Neural cell (in vitro differentiated cells): ENCODE measurements at regions not wholly inside any gene's neighbourhood (a gene's known extent, or its start where the extent isn't known, plus 50 kb on each side); places are given as distances from the start of the nearest gene placed in this dataset.
"Not testable (repeated sequence)": the region's sequence is repeated elsewhere in the genome, so short reads cannot be mapped to it uniquely, and the experiment has no call there.

ENCODE experiments used
- H2AFZ ChIP-seq: fragments of 200-600, 300-800 bp; sonication (generic), shearing (Covaris generic); 2 replicates; pipeline ENCODE4 v1.6.0; 2014; ENCODE audit warnings: low read depth, mild to moderate bottlenecking, antibody characterized with exemption, low read length, moderate library complexity
- H3F3A ChIP-seq: fragments of 200-600 bp; shearing (Covaris generic); 2 replicates; pipeline ENCODE4 v1.6.1; 2016; ENCODE audit warnings: mild to moderate bottlenecking, moderate library complexity, mixed read lengths, antibody characterized with exemption, low read length; ENCODE audit not compliant: insufficient read depth, poor library complexity, severe bottlenecking
- H3K27ac ChIP-seq: fragments of 200-600, 300-800 bp; sonication (generic), shearing (Covaris generic); 2 replicates; pipeline ENCODE4 v1.5.1; 2014; ENCODE audit warnings: mild to moderate bottlenecking, low read length, moderate library complexity
- H3K27me3 ChIP-seq: fragments of 300-800, 200-600 bp; sonication (generic), shearing (Covaris generic); 2 replicates; pipeline ENCODE4 v1.6.0; 2014; ENCODE audit warnings: mild to moderate bottlenecking, low read depth, low read length, moderate library complexity; ENCODE audit not compliant: insufficient read depth
- H3K36me3 ChIP-seq: fragments of 300-800, 200-600 bp; sonication (generic), shearing (Covaris generic); 2 replicates; pipeline ENCODE4 v1.5.1; 2014; ENCODE audit warnings: mild to moderate bottlenecking, antibody characterized with exemption, low read length, moderate library complexity; ENCODE audit not compliant: insufficient read depth
- H3K4me2 ChIP-seq: fragments of 300-800, 200-600 bp; sonication (generic), shearing (Covaris generic); 2 replicates; pipeline ENCODE4 v1.6.0; 2014; ENCODE audit warnings: mild to moderate bottlenecking, low read length
- H3K4me3 ChIP-seq: fragments of 300-800, 200-600 bp; sonication (generic), shearing (Covaris generic); 2 replicates; pipeline ENCODE4 v1.5.1; 2014; ENCODE audit warnings: mild to moderate bottlenecking, low read length, moderate library complexity
- H3K79me2 ChIP-seq: fragments of 200-600 bp; shearing (Covaris generic); replicated peaks from 2 replicates; pipeline ENCODE4 v1.6.0; 2014; ENCODE audit warnings: mild to moderate bottlenecking, low read length, moderate library complexity; ENCODE audit not compliant: insufficient read depth
- H3K9ac ChIP-seq: fragments of 300-800, 200-600 bp; sonication (generic), shearing (Covaris generic); 2 replicates; pipeline ENCODE4 v1.6.1; 2016; ENCODE audit warnings: mild to moderate bottlenecking, low read length, mixed read lengths
- H3K9me2 ChIP-seq: fragments of 200-600 bp; shearing (Covaris generic); 2 replicates; pipeline ENCODE4 v1.6.1; 2016; ENCODE audit warnings: mild to moderate bottlenecking, low read length, mixed read lengths; ENCODE audit not compliant: insufficient read depth
- H3K9me3 ChIP-seq: fragments of 200-600, 300-800 bp; sonication (generic), shearing (Covaris generic); 2 replicates; pipeline ENCODE4 v1.6.1; 2016; ENCODE audit warnings: mild to moderate bottlenecking, mixed run types, low read length, moderate library complexity, mixed read lengths
- H4K20me1 ChIP-seq: fragments of 200-600 bp; shearing (Covaris generic); 2 replicates; pipeline ENCODE4 v1.6.1; 2016; ENCODE audit warnings: mild to moderate bottlenecking, mixed run types; ENCODE audit not compliant: insufficient read depth
- TF ChIP-seq, protein P1 (sequence below): fragments of 450-650 bp; IDR thresholded peaks from 2 replicates; pipeline ENCODE4 v1.5.1; 2014; ENCODE audit warnings: antibody characterized with exemption, mild to moderate bottlenecking, moderate library complexity; ENCODE audit not compliant: poor library complexity, severe bottlenecking

GRCh38 chr6:60524770-60525169 is 1761.3 kb downstream of the KHDRBS2 start:
- H3F3A ChIP-seq, H3K9me3 ChIP-seq, H3K27ac ChIP-seq, H3K4me2 ChIP-seq, H3K79me2 ChIP-seq, H3K4me3 ChIP-seq, H3K27me3 ChIP-seq, H2AFZ ChIP-seq, H3K9ac ChIP-seq, H3K36me3 ChIP-seq, H3K9me2 ChIP-seq, H4K20me1 ChIP-seq: not testable (repeated sequence)

DNA sequence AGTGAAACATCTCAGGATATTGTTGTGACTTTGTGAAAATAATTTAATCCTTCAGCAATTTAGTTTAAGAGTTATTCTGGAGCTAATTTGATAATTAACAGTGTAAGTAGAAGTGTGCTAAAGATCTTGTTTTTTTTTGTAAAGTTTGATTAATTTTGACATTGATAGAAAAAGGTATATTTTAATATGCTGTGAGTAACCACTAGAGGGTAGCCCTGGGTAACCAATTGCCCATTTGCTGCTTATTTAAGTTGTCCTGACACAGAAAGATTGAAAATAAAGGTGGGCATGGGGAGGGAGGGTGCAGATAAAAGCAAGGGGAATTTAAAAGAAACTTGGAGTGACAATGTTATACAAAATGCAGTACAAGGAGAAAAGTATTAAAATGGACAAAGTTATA is 1808.3 kb downstream of the KHDRBS2 start:
- not testable (repeated sequence) for H3K9me2 ChIP-seq, H3K79me2 ChIP-seq, H3K4me2 ChIP-seq, H4K20me1 ChIP-seq, H3K9ac ChIP-seq, H3K4me3 ChIP-seq, H2AFZ ChIP-seq, H3K36me3 ChIP-seq, H3K9me3 ChIP-seq, H3K27me3 ChIP-seq, H3K27ac ChIP-seq, H3F3A ChIP-seq
- TF ChIP-seq, protein P1, sequence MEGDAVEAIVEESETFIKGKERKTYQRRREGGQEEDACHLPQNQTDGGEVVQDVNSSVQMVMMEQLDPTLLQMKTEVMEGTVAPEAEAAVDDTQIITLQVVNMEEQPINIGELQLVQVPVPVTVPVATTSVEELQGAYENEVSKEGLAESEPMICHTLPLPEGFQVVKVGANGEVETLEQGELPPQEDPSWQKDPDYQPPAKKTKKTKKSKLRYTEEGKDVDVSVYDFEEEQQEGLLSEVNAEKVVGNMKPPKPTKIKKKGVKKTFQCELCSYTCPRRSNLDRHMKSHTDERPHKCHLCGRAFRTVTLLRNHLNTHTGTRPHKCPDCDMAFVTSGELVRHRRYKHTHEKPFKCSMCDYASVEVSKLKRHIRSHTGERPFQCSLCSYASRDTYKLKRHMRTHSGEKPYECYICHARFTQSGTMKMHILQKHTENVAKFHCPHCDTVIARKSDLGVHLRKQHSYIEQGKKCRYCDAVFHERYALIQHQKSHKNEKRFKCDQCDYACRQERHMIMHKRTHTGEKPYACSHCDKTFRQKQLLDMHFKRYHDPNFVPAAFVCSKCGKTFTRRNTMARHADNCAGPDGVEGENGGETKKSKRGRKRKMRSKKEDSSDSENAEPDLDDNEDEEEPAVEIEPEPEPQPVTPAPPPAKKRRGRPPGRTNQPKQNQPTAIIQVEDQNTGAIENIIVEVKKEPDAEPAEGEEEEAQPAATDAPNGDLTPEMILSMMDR = peak; percentile 47

DNA sequence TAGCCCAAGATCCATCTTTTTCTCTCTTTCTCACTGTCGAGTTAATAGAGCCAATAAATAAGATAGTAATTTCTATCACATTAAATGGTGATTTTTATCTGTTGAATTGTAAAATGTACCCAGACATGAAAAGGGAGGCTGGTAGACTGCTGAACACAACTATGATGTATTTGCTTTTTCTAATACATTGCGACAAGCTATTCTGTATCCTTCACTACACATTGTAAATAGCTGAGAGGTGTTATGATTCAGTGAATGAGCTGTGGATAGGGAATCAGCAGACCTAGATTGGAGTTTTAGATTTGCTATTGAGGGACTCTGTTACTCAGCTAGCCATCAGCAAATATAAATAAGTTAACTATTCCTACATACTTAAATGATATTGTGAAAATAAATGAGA is 1812.2 kb downstream of the KHDRBS2 start:
- not testable (repeated sequence) for H3F3A ChIP-seq, H3K4me3 ChIP-seq, H3K9ac ChIP-seq, H4K20me1 ChIP-seq, H3K79me2 ChIP-seq, H3K27me3 ChIP-seq, H3K9me3 ChIP-seq, H3K4me2 ChIP-seq, H3K9me2 ChIP-seq, H3K36me3 ChIP-seq, H3K27ac ChIP-seq, H2AFZ ChIP-seq

GRCh38 chr6:60471426-60471825 is 1814.6 kb downstream of the KHDRBS2 start:
- not testable (repeated sequence) for H3K9ac ChIP-seq, H3K9me2 ChIP-seq, H3K79me2 ChIP-seq, H3K27me3 ChIP-seq, H2AFZ ChIP-seq, H3K36me3 ChIP-seq, H3K4me3 ChIP-seq, H3K9me3 ChIP-seq, H3F3A ChIP-seq, H3K27ac ChIP-seq, H4K20me1 ChIP-seq, H3K4me2 ChIP-seq

GRCh38 chr6:60450428-60450827 is 1835.6 kb downstream of the KHDRBS2 start:
- H3K9ac ChIP-seq, H4K20me1 ChIP-seq, H3K4me2 ChIP-seq, H3K27me3 ChIP-seq, H3K27ac ChIP-seq, H2AFZ ChIP-seq, H3K79me2 ChIP-seq, H3K36me3 ChIP-seq, H3K9me3 ChIP-seq, H3K4me3 ChIP-seq, H3K9me2 ChIP-seq, H3F3A ChIP-seq: not testable (repeated sequence)

GRCh38 chr6:60444532-60444931 is 1841.5 kb downstream of the KHDRBS2 start:
- H3K9me3 ChIP-seq, H3K27me3 ChIP-seq, H2AFZ ChIP-seq, H3K9me2 ChIP-seq, H3K36me3 ChIP-seq, H4K20me1 ChIP-seq, H3K4me3 ChIP-seq, H3K27ac ChIP-seq, H3K9ac ChIP-seq, H3F3A ChIP-seq, H3K79me2 ChIP-seq, H3K4me2 ChIP-seq: not testable (repeated sequence)

DNA sequence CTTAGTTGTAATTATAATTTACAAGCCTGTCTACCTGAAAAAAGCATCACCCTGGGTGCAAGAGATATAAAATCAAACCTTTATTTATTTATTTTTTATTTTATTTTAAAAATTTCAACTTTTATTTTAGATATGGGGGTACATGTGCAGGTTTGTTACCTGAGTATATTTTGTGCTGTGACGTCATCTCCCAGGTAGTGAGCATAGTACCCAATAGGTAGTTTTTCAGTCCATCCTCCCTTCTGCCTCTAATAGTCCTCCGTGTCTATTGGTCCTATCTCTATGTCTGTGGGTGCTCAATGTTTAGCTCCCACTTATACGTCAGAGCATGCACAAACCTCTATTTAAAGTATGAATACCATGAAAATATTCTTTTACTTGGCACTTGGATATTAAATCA is 1846.3 kb downstream of the KHDRBS2 start:
- H3K79me2 ChIP-seq, H3K4me3 ChIP-seq, H3K9me3 ChIP-seq, H3K9me2 ChIP-seq, H3K36me3 ChIP-seq, H3K4me2 ChIP-seq, H3K27ac ChIP-seq, H4K20me1 ChIP-seq, H3F3A ChIP-seq, H3K9ac ChIP-seq, H2AFZ ChIP-seq, H3K27me3 ChIP-seq: not testable (repeated sequence)

GRCh38 chr6:60422691-60423090 is 1863.3 kb downstream of the KHDRBS2 start:
- not testable (repeated sequence) for H3F3A ChIP-seq, H3K4me2 ChIP-seq, H3K27me3 ChIP-seq, H4K20me1 ChIP-seq, H3K79me2 ChIP-seq, H3K4me3 ChIP-seq, H3K9ac ChIP-seq, H3K36me3 ChIP-seq, H3K27ac ChIP-seq, H3K9me3 ChIP-seq, H3K9me2 ChIP-seq, H2AFZ ChIP-seq
